ENCODE measurements at regions not wholly inside any gene's neighbourhood (a gene's known extent, or its start where the extent isn't known, plus 50 kb on each side); places are given as distances from the start of the nearest gene placed in this dataset.

GRCh38 chr5:9876451-9876850, 246.3 kb upstream of the TAS2R1 start:
- Histone ChIP-seq H3K4me3 (no peak overlapping the region), H3K9me3 (no peaks in the 10 kb centered on the region), H3K27ac (no peak overlapping the region), H3K4me1 (no peaks in the 10 kb centered on the region), H3K4me2 (no peak overlapping the region)
- POLR2A ChIA-PET = no interaction called here
- ATAC-seq (no peak), DNase-seq (ENCODE audit: low read depth in 1 of 2, low spot score in 1 of 2) (no peak), FAIRE-seq (no peak)
- TF ChIP-seq, protein P1, sequence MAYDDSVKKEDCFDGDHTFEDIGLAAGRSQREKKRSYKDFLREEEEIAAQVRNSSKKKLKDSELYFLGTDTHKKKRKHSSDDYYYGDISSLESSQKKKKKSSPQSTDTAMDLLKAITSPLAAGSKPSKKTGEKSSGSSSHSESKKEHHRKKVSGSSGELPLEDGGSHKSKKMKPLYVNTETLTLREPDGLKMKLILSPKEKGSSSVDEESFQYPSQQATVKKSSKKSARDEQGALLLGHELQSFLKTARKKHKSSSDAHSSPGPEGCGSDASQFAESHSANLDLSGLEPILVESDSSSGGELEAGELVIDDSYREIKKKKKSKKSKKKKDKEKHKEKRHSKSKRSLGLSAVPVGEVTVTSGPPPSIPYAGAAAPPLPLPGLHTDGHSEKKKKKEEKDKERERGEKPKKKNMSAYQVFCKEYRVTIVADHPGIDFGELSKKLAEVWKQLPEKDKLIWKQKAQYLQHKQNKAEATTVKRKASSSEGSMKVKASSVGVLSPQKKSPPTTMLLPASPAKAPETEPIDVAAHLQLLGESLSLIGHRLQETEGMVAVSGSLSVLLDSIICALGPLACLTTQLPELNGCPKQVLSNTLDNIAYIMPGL (CRISPR knock-in tag; IDR thresholded peaks at IDR 0.05; ENCODE audit: borderline replicate concordance) = no peak
- TF ChIP-seq FOXS1 (CRISPR knock-in tag; IDR thresholded peaks at IDR 0.05) = no peak
- TF ChIP-seq, protein P2, sequence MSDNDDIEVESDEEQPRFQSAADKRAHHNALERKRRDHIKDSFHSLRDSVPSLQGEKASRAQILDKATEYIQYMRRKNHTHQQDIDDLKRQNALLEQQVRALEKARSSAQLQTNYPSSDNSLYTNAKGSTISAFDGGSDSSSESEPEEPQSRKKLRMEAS (IDR thresholded peaks at IDR 0.05) = no peak
- no peak for TF ChIP-seq CBX8 (IDR thresholded peaks at IDR 0.05)
- no peak for TF ChIP-seq EHF (CRISPR knock-in tag; IDR thresholded peaks at IDR 0.05)
- no peak for TF ChIP-seq RARB (CRISPR knock-in tag; IDR thresholded peaks at IDR 0.05)
- TF ChIP-seq BCL3 (IDR thresholded peaks at IDR 0.05) = no peak
- no peak for TF ChIP-seq ATOH8 (CRISPR knock-in tag; IDR thresholded peaks at IDR 0.05; ENCODE audit: low read depth)
- no peak for TF ChIP-seq RCOR1 (IDR thresholded peaks at IDR 0.05; ENCODE audit: low read depth, low read length)
- no peak for TF ChIP-seq ZSCAN20 (CRISPR knock-in tag; IDR thresholded peaks at IDR 0.05)
- no peak for TF ChIP-seq NFE2L2 (conservative IDR thresholded peaks at IDR 0.05; ENCODE audit: low read length)
- CTCF ChIA-PET = no interaction called here
- 7% methylated on average over 4 of the region's 4 CpGs for WGBS (ENCODE audit: missing lambda C conversion rate)

DNA sequence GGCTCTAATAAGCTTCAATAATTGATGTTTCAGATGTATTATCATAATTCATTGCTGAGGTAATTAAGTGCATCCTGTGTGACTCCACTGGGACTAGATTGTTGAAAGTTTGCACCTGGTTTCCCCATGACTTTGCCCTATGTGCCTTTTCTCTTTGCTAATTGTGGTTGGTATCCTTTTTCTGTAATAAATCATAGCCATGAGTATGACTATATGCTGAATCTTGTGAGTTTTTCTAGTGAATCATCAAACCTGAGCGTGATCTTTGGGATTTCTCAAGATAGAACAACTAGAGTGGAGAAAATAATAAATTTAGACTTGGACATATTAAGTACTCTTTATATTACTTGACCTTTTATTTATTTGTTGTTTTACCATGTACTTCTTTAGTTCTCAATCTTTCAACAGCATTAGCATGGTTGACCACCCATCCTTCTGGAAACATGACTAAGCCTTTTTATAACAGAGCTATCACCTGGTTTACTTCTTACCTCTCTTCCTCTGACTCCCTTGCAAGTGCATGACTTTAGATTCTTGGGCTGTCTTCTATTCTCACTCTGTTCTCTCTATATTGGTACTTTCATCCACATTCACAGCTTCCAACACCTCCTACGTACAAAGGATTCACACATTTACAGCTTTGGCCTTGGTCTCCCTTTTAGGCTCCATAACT, 239.6 kb upstream of the TAS2R1 start:
- Histone ChIP-seq H3K4me2 (no peak overlapping the region), H3K27ac (no peak overlapping the region), H3K4me1 (no peaks in the 10 kb centered on the region), H3K9me3 (peaks cover 21% of the 10 kb centered on the region; the same call in 2 of the 3 replicates), H3K4me3 (no peak overlapping the region)
- TF ChIP-seq ZC3H11A (IDR thresholded peaks at IDR 0.05) (no peak), ESRRA (IDR thresholded peaks at IDR 0.05; ENCODE audit: borderline replicate concordance, low read length) (no peak), ZNF302 (CRISPR knock-in tag; IDR thresholded peaks at IDR 0.05) (no peak), FOSB (CRISPR knock-in tag; IDR thresholded peaks at IDR 0.05) (no peak), RFX5 (IDR thresholded peaks at IDR 0.05) (no peak), FOXS1 (CRISPR knock-in tag; IDR thresholded peaks at IDR 0.05) (no peak), RARB (CRISPR knock-in tag; IDR thresholded peaks at IDR 0.05) (no peak), POLR2A (IDR thresholded peaks at IDR 0.05; ENCODE audit: low read length) (no peak), CBX2 (IDR thresholded peaks at IDR 0.05; ENCODE audit: borderline replicate concordance, low read depth) (no peak), TFCP2L1 (CRISPR knock-in tag; IDR thresholded peaks at IDR 0.05) (no peak), MAFK (IDR thresholded peaks at IDR 0.05; ENCODE audit: partially characterized antibody) (no peak), NR3C1 (IDR thresholded peaks at IDR 0.05) (no peak), JUN (IDR thresholded peaks at IDR 0.05) (no peak), RNF2 (IDR thresholded peaks at IDR 0.05; ENCODE audit: borderline replicate concordance, low read depth) (no peak), CHD4 (IDR thresholded peaks at IDR 0.05; ENCODE audit: borderline replicate concordance) (no peak)
- TF ChIP-seq, protein P3, sequence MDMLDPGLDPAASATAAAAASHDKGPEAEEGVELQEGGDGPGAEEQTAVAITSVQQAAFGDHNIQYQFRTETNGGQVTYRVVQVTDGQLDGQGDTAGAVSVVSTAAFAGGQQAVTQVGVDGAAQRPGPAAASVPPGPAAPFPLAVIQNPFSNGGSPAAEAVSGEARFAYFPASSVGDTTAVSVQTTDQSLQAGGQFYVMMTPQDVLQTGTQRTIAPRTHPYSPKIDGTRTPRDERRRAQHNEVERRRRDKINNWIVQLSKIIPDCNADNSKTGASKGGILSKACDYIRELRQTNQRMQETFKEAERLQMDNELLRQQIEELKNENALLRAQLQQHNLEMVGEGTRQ (IDR thresholded peaks at IDR 0.05) = no peak
- POLR2A ChIA-PET = no interaction called here
- WGBS (ENCODE audit: missing lambda C conversion rate) = 8% methylated on average over 2 of the region's 2 CpGs
- DNase-seq (ENCODE audit: low read depth in 1 of 2, low spot score in 1 of 2) (no peak), FAIRE-seq (no peak), ATAC-seq (no peak)
- CTCF ChIA-PET = interaction anchor here (0.8 kb wide), 1 partner anchor 363 kb away, joined by 3 read pairs; no protein-coding TSS in a partner anchor
